Heart right ventricle (tissue), 16 donors: ENCODE measurements at regions not wholly inside any gene's neighbourhood (a gene's known extent, or its start where the extent isn't known, plus 50 kb on each side); places are given as distances from the start of the nearest gene placed in this dataset.

Experiments
- ATAC-seq, 8 donors: fragments of 200-7000 bp; cut with Tn5 transposase; one replicate each; pipeline ENCODE4 v1.9.1; 2020; ENCODE audit warnings: mild to moderate bottlenecking in 8 of 8, moderate library complexity in 8 of 8, moderate number of reproducible peaks in 1 of 8
- DNase-seq, 2 donors: peaks; one replicate each; pipeline ENCODE4 v3.0.0-alpha.2; 2020
- H3K27ac ChIP-seq, 10 donors: fragments of 200-600 bp; sonication (generic) in 2 of 10; one replicate each; pipeline versions ENCODE4 v1.5.0 to v1.8.0; 2020 to 2022; ENCODE audit warnings: mild to moderate bottlenecking in 3 of 10
- H3K27me3 ChIP-seq, 7 donors: fragments of 200-600 bp; one replicate each; pipeline ENCODE4 v1.8.0; 2021 to 2022; ENCODE audit warnings: mild to moderate bottlenecking in 2 of 7
- H3K36me3 ChIP-seq, 9 donors: fragments of 200-600 bp; sonication (generic) in 1 of 9; one replicate each; pipeline versions ENCODE4 v1.5.0 to v1.8.0; 2020 to 2022; ENCODE audit warnings: mild to moderate bottlenecking in 2 of 9
- H3K4me1 ChIP-seq, 9 donors: fragments of 200-600 bp; sonication (generic) in 1 of 9; one replicate each; pipeline versions ENCODE4 v1.5.0 to v1.8.0; 2020 to 2022; ENCODE audit warnings: mild to moderate bottlenecking in 4 of 9
- H3K4me3 ChIP-seq, 10 donors: fragments of 200-600 bp; sonication (generic) in 2 of 10; one replicate each; pipeline versions ENCODE4 v1.5.0 to v1.8.0; 2020 to 2022; ENCODE audit warnings: mild to moderate bottlenecking in 7 of 10, moderate library complexity in 2 of 10
- H3K9me3 ChIP-seq, 11 donors: fragments of 200-600 bp in 10 of 11; sonication (generic) in 2 of 11; one replicate each; pipeline versions ENCODE4 v1.5.0 to v1.8.0; 2013 to 2022; ENCODE audit warnings: mild to moderate bottlenecking in 2 of 11, control low read depth in 1 of 11, moderate library complexity in 1 of 11
- CTCF ChIP-seq, 9 donors: fragments of 200-600 bp; sonication (generic) in 2 of 9; IDR thresholded peaks; one replicate each; pipeline versions ENCODE4 v1.5.0 to v1.8.0; 2021 to 2022; ENCODE audit warnings: antibody characterized with exemption in 9 of 9, mild to moderate bottlenecking in 5 of 9, moderate library complexity in 1 of 9
- WGBS, 2 donors: extraction: QIAGEN DNeasy Blood & Tissue Kit; methylation state at CpG; one replicate each; pipeline ENCODE4 v1.1.7; 2013; ENCODE audit warnings: inconsistent platforms in 1 of 2; 5-methylcytosine and 5-hydroxymethylcytosine counted together
- intact Hi-C, 10 donors: fragments of 100-400 bp; cut with DNase I; formaldehyde crosslinking; loops; one replicate each; pipeline versions ENCODE4 v1.11.1 to v1.14.2; 2022
- donor health status: Arrhythmogenic right ventricular cardiomyopathy.
- donor health status: ischemic (EF 13 %, LVEDD 7.1; RV severe dilation, severe dysfunction).
- donor health status: healthy with polysubstance abuse.
- donor health status: DM: no; HTN: yes; CAD: no.
- donor health status: DM: no; HTN: no; CAD: no.
- donor health status: ischemic (EF 25% LVEDD 6.9; RV normal size, moderate dysfunction).
- donor health status: ischemic (EF 25% LVEDD 5.7; RV mildly dilated, moderate dysfunction).
- donor health status: healthy.
- donor health status: DM: yes; HTN: yes; CAD: no.
- donor health status: Ischemic cardiomyopathy.
- donor health status: ischemic (EF 35%, LVEDD 5.7; RV mildly dilated, moderate dysfunction).
- donor health status: nonischemic (EF 11% LVEDD 7.7; RV severe dilation, severe dysfunction).
- donor health status: DM: yes; HTN: yes; CAD: no.
- donor health status: PGD.
- donor health status: ischemic (EF 29% LVEDD 5.4; RV normal size, mild dysfunction).
- donor health status: nonischemic (EF 23%, LVEDD 6.1; RV moderate dilation, normal function).

- DNase-seq (no peak), ATAC-seq (no peak)
- TF ChIP-seq CTCF (IDR thresholded peaks at IDR 0.05) = no peak
- Histone ChIP-seq H3K4me3 (no peak overlapping the region), H3K36me3 (no peaks in the 10 kb centered on the region), H3K4me1 (no peaks in the 10 kb centered on the region), H3K9me3 (no peaks in the 10 kb centered on the region), H3K27me3 (no peaks in the 10 kb centered on the region), H3K27ac (no peak overlapping the region)
- intact Hi-C loops = no loop called here
- 66 to 70% methylated on average over 4 of the region's 4 CpGs for WGBS, 2 donors
Measured at GRCh38 chr3:182081096-182081495, 369.4 kb downstream of the SOX2 start.

GRCh38 chr3:182083112-182083511 is 371.4 kb downstream of the SOX2 start:
- TF ChIP-seq CTCF (IDR thresholded peaks at IDR 0.05) = no peak
- Histone ChIP-seq H3K4me1 (no peaks in the 10 kb centered on the region), H3K27me3 (no peaks in the 10 kb centered on the region), H3K36me3 (no peaks in the 10 kb centered on the region), H3K27ac (no peak overlapping the region), H3K4me3 (no peak overlapping the region), H3K9me3 (no peaks in the 10 kb centered on the region)
- DNase-seq (no peak), ATAC-seq (no peak)
- 56 to 57% methylated on average over 2 of the region's 2 CpGs for WGBS, 2 donors
- intact Hi-C loops = no loop called here

GRCh38 chr3:182092662-182093262 is 381.0 kb downstream of the SOX2 start:
- DNase-seq (no peak), ATAC-seq (peak in 1 of 8 donors; percentile 29)
- TF ChIP-seq CTCF (IDR thresholded peaks at IDR 0.05) = no peak
- Histone ChIP-seq H3K9me3 (peaks cover 0 to 22% (median 0%) of the 10 kb centered on the region in 11 donors), H3K4me1 (no peaks in the 10 kb centered on the region), H3K27ac (no peak overlapping the region), H3K36me3 (no peaks in the 10 kb centered on the region), H3K4me3 (no peak overlapping the region), H3K27me3 (no peaks in the 10 kb centered on the region)
- intact Hi-C loops = no loop called here
- WGBS, 2 donors = 22 to 31% methylated on average over 6 of the region's 6 CpGs

GRCh38 chr3:182094321-182094720 is 382.6 kb downstream of the SOX2 start:
- DNase-seq = no peak
- H3K27me3 ChIP-seq = no peaks in the 10 kb centered on the region
- no peak overlapping the region for H3K4me3 ChIP-seq
- intact Hi-C loops = no loop called here
- WGBS, 2 donors = 81 to 90% methylated on average over 4 of the region's 4 CpGs
- H3K27ac ChIP-seq = no peak overlapping the region
- H3K36me3 ChIP-seq = no peaks in the 10 kb centered on the region
- no peak for ATAC-seq
- TF ChIP-seq CTCF (IDR thresholded peaks at IDR 0.05) = no peak
- peaks cover 0 to 26% (median 0%) of the 10 kb centered on the region in 11 donors for H3K9me3 ChIP-seq
- H3K4me1 ChIP-seq = no peaks in the 10 kb centered on the region
